Stimulated activated CD8-positive, alpha-beta memory T cell treated with anti-CD3 and anti-CD28 coated beads, Interleukin-7, amount 100 ng/mL, for 24 hours (primary cell): ENCODE measurements at regions not wholly inside any gene's neighbourhood (a gene's known extent, or its start where the extent isn't known, plus 50 kb on each side); places are given as distances from the start of the nearest gene placed in this dataset.
"Not testable (repeated sequence)": the region's sequence is repeated elsewhere in the genome, so short reads cannot be mapped to it uniquely, and the experiment has no call there.

Experiments used
- DNase-seq: peaks from one replicate; pipeline ENCODE4 v3.0.0-alpha.2; 2020; ENCODE audit warnings: low read depth

GRCh38 chr6:27190126-27190525 lies 57.4 kb upstream of the PRSS16 start:
- DNase-seq = no peak

GRCh38 chr6:27194453-27194852 lies 53.0 kb upstream of the PRSS16 start:
- DNase-seq = not testable (repeated sequence)

GRCh38 chr6:27195547-27195946 lies 52.0 kb upstream of the PRSS16 start:
- not testable (repeated sequence) for DNase-seq
